ENCODE measurements at regions not wholly inside any gene's neighbourhood (a gene's known extent, or its start where the extent isn't known, plus 50 kb on each side); places are given as distances from the start of the nearest gene placed in this dataset.

- no peaks in the 10 kb centered on the region for H3K27me3 ChIP-seq (replicated peaks in 1 of 4; ENCODE audit: control insufficient read depth in 3 of 4, extremely low read depth in 1 of 4, insufficient read depth in 3 of 4, low read length in 3 of 4)
- no peak overlapping the region for H2AFZ ChIP-seq (ENCODE audit: low read length)
- H3K79me2 ChIP-seq (ENCODE audit: control insufficient read depth in 1 of 2, insufficient read depth in 2 of 2, low read length in 2 of 2), result no peaks in the 10 kb centered on the region
- FAIRE-seq (no peak), DNase-seq (ENCODE audit: low read depth in 1 of 2, low spot score in 2 of 2) (no peak)
- no peak overlapping the region for H3K18ac ChIP-seq (ENCODE audit: extremely low read depth, low read length)
- H3K23me2 ChIP-seq (ENCODE audit: low read depth, low read length), result peaks cover 3% of the 10 kb centered on the region; the same call in 1 of the 2 replicates
- no peak overlapping the region for H2BK120ac ChIP-seq (replicated peaks; ENCODE audit: low read depth, low read length)
- H3K4ac ChIP-seq (replicated peaks; ENCODE audit: insufficient read length, low read depth, low read length), result no peak overlapping the region
- H3K23ac ChIP-seq (ENCODE audit: insufficient read length), result no peak overlapping the region
- H3K9ac ChIP-seq (replicated peaks in 1 of 4; ENCODE audit: extremely low read depth in 1 of 4, low read depth in 3 of 4, low read length in 3 of 4), result no peak overlapping the region
- no peaks in the 10 kb centered on the region for H4K20me1 ChIP-seq (replicated peaks in 1 of 2; ENCODE audit: control insufficient read depth in 1 of 2, insufficient read depth in 2 of 2, low read length in 2 of 2)
- ChIA-PET POLR2A (ENCODE audit: partially characterized antibody) (no interaction called here), CTCF (ENCODE audit: partially characterized antibody) (interaction anchor here (0.5 kb wide), 1 partner anchor 246 kb away, joined by 3 read pairs; no protein-coding TSS in a partner anchor)
- no peak overlapping the region for H4K91ac ChIP-seq (replicated peaks; ENCODE audit: insufficient read length, low read length)
- no peaks in the 10 kb centered on the region for H3K79me1 ChIP-seq (ENCODE audit: low read depth, low read length)
- no peak overlapping the region for H4K8ac ChIP-seq (ENCODE audit: extremely low read depth, insufficient read depth, low read length)
- H3K27ac ChIP-seq (ENCODE audit: low read depth, low read length), result no peak overlapping the region
- no peak overlapping the region for H3K4me2 ChIP-seq (ENCODE audit: insufficient read depth in 1 of 2, low read depth in 2 of 2, low read length in 2 of 2)
- H3K56ac ChIP-seq (replicated peaks; ENCODE audit: insufficient read length, low read depth, low read length), result no peak overlapping the region
- H3K4me1 ChIP-seq (replicated peaks in 1 of 4; ENCODE audit: control insufficient read depth in 3 of 4, insufficient read depth in 4 of 4, low read length in 3 of 4), result no peaks in the 10 kb centered on the region
- H3K36me3 ChIP-seq (ENCODE audit: control insufficient read depth in 2 of 4, insufficient read depth in 4 of 4, low read length in 3 of 4), result no peaks in the 10 kb centered on the region
- H2BK5ac ChIP-seq (ENCODE audit: low read depth, low read length), result no peak overlapping the region
- no peak overlapping the region for H2AK5ac ChIP-seq (ENCODE audit: low read depth, low read length)
- no peak overlapping the region for H2BK12ac ChIP-seq (ENCODE audit: low read depth, low read length)
- H3K9me3 ChIP-seq (ENCODE audit: insufficient read depth in 2 of 2, low read depth in 1 of 2, low read length in 1 of 2), result no peaks in the 10 kb centered on the region
- no peak overlapping the region for H3K4me3 ChIP-seq (ENCODE audit: extremely low read depth in 1 of 4, insufficient read depth in 2 of 4, low read depth in 3 of 4, low read length in 4 of 4)
- no peak overlapping the region for H2BK15ac ChIP-seq (ENCODE audit: low read length)
- H3K14ac ChIP-seq (ENCODE audit: insufficient read length), result no peak overlapping the region
- WGBS, 2 experiments (ENCODE audit: extremely low coverage in 1 of 2, insufficient coverage in 1 of 2, insufficient read length in 1 of 2, insufficient replicate concordance in 2 of 2, low coverage in 1 of 2, low lambda C conversion rate in 2 of 2, missing lambda C conversion rate in 1 of 2), result 88% methylated on average over 4 of the region's 4 CpGs; no CpG with 5 or more reads in 1 of the 2 experiments
- no peak overlapping the region for H4K5ac ChIP-seq (ENCODE audit: insufficient read length, low read depth, low read length)
- no peak overlapping the region for H2BK20ac ChIP-seq (ENCODE audit: low read length)
- TF ChIP-seq BRCA1 (IDR thresholded peaks at IDR 0.05; ENCODE audit: low read depth, low read length) (no peak), ATF3 (IDR thresholded peaks at IDR 0.05; ENCODE audit: insufficient read depth, low read depth, low read length) (no peak), CREB1 (IDR thresholded peaks at IDR 0.05) (no peak), RNF2 (IDR thresholded peaks at IDR 0.05; ENCODE audit: borderline replicate concordance, low read depth, low read length, missing control alignments, poor library complexity, severe bottlenecking) (no peak), CBX5 (IDR thresholded peaks at IDR 0.05; ENCODE audit: low read depth, low read length) (no peak), ASH2L (IDR thresholded peaks at IDR 0.05; ENCODE audit: low read length) (no peak), EGR1 (IDR thresholded peaks at IDR 0.05; ENCODE audit: borderline replicate concordance, low read depth, low read length) (no peak), NRF1 (IDR thresholded peaks at IDR 0.05; ENCODE audit: low read depth, low read length) (no peak), FOSL1 (IDR thresholded peaks at IDR 0.05; ENCODE audit: insufficient read depth, low read depth, low read length) (no peak), SUZ12 (IDR thresholded peaks at IDR 0.05; ENCODE audit: low read length) (no peak), GTF2F1 (IDR thresholded peaks at IDR 0.05; ENCODE audit: borderline replicate concordance, low read depth, low read length) (no peak), POLR2A (IDR thresholded peaks at IDR 0.05; ENCODE audit: control extremely low read depth in 1 of 2, low read depth in 2 of 2, low read length in 2 of 2) (no peak), RAD21 (IDR thresholded peaks at IDR 0.05 in 1 of 2, conservative IDR thresholded peaks at IDR 0.05 in 1 of 2; ENCODE audit: low read depth in 2 of 2, low read length in 2 of 2) (no peak), SP1 (IDR thresholded peaks at IDR 0.05; ENCODE audit: low read depth, low read length) (no peak), TAF7 (optimal IDR thresholded peaks at IDR 0.05; ENCODE audit: borderline replicate concordance, low read depth, low read length) (no peak)
Measured at GRCh38 chr1:229875086-229875485, 192.0 kb upstream of the GALNT2 start.
